Large intestine (tissue), 3 donors: ENCODE measurements at regions not wholly inside any gene's neighbourhood (a gene's known extent, or its start where the extent isn't known, plus 50 kb on each side); places are given as distances from the start of the nearest gene placed in this dataset.
A peak's percentile ranks its signal among the peaks of the same experiment; 100 is the strongest.

Experiments
- DNase-seq, 2 donors: peaks; one replicate each; pipeline versions ENCODE4 v3.0.0 to v3.0.0-alpha.2; 2013
- H3K27ac ChIP-seq: one replicate; pipeline ENCODE4 v1.5.1; 2013; ENCODE audit warnings: low read length
- H3K27me3 ChIP-seq: 2 replicates; pipeline ENCODE4 v1.6.1; 2013; ENCODE audit warnings: low read length; ENCODE audit not compliant: control insufficient read depth, insufficient read depth
- H3K36me3 ChIP-seq: 2 replicates; pipeline ENCODE4 v1.6.1; 2013; ENCODE audit warnings: low read length; ENCODE audit not compliant: control insufficient read depth, insufficient read depth
- H3K4me1 ChIP-seq: one replicate; pipeline ENCODE4 v1.6.1; 2013; ENCODE audit warnings: low read length; ENCODE audit not compliant: control insufficient read depth, insufficient read depth
- H3K4me3 ChIP-seq: one replicate; pipeline ENCODE4 v1.5.1; 2013; ENCODE audit warnings: low read length
- H3K9me3 ChIP-seq: one replicate; pipeline ENCODE4 v1.6.1; 2013; ENCODE audit warnings: mild to moderate bottlenecking, low read depth, low read length, moderate library complexity; ENCODE audit not compliant: control insufficient read depth
- WGBS: methylation state at CpG from one replicate; pipeline ENCODE4 v1.1.5; 2013; ENCODE audit warnings: low lambda C conversion rate; ENCODE audit not compliant: insufficient coverage; 5-methylcytosine and 5-hydroxymethylcytosine counted together

DNA sequence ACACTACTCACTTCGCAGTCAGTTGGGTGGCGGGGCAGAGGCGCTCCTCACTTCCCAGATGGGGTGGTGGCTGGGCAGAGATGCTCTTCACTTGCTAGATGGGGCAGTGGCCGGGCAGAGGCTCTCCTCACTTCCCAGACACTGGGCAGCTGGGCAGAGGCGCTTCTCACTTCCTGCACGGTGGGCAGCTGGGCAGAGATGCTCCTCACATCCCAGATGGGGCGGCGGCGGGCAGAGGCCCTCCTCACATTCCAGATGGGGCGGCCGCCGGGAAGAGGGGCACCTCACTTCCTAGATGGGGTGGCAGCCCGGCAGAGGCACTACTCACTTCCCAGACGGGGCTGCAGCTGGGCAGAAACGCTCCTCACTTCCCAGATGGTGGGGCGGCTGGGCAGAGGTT is 199.8 kb downstream of the RTL9 start:
- Histone ChIP-seq H3K27me3 (no peaks in the 10 kb centered on the region), H3K9me3 (no peaks in the 10 kb centered on the region), H3K4me3 (no peak overlapping the region), H3K36me3 (no peaks in the 10 kb centered on the region), H3K4me1 (no peaks in the 10 kb centered on the region), H3K27ac (no peak overlapping the region)
- no CpG with 5 or more reads among the region's 16 CpGs for WGBS
- DNase-seq, result no peak

- Histone ChIP-seq H3K4me1 (no peaks in the 10 kb centered on the region), H3K27ac (no peak overlapping the region), H3K27me3 (no peaks in the 10 kb centered on the region), H3K36me3 (no peaks in the 10 kb centered on the region), H3K9me3 (no peaks in the 10 kb centered on the region), H3K4me3 (no peak overlapping the region)
- no CpG with 5 or more reads among the region's 2 CpGs for WGBS
- no peak for DNase-seq
Measured at GRCh38 chrX:110561034-110561433, 202.4 kb downstream of the RTL9 start.

- Histone ChIP-seq H3K27me3 (no peaks in the 10 kb centered on the region), H3K9me3 (no peaks in the 10 kb centered on the region), H3K4me1 (no peaks in the 10 kb centered on the region), H3K36me3 (no peaks in the 10 kb centered on the region), H3K4me3 (no peak overlapping the region), H3K27ac (no peak overlapping the region)
- no peak for DNase-seq
Measured at GRCh38 chrX:110563282-110563681, 204.6 kb downstream of the RTL9 start.

DNA sequence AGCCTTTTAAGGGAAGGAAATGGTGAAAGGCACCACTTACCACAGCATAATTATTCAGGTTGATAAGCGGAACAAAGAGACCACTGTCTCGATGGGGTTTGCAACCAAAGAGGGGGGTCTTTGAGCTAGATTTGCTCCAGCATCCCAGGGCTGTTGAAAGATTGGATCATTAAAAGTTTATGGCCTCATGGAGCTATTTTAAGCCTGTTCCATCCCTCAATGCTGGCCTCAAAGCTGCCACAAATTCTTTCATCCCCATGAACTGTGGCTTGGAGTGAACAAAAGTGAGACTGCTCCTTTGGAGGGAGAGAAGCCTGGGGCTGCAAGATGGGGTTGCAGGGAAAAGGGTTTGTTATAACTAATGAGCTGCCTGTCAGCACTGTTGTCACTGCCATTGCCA is 209.8 kb downstream of the RTL9 start:
- H3K36me3 ChIP-seq, result no peaks in the 10 kb centered on the region
- no CpG with 5 or more reads among the region's 2 CpGs for WGBS
- H3K27ac ChIP-seq, result no peak overlapping the region
- no peak overlapping the region for H3K4me3 ChIP-seq
- no peaks in the 10 kb centered on the region for H3K9me3 ChIP-seq
- no peaks in the 10 kb centered on the region for H3K4me1 ChIP-seq
- no peaks in the 10 kb centered on the region for H3K27me3 ChIP-seq
- no peak for DNase-seq

GRCh38 chrX:110569506-110569905 is 210.9 kb downstream of the RTL9 start:
- DNase-seq, result no peak
- no peaks in the 10 kb centered on the region for H3K4me1 ChIP-seq
- H3K27me3 ChIP-seq, result no peaks in the 10 kb centered on the region
- H3K36me3 ChIP-seq, result no peaks in the 10 kb centered on the region
- no peak overlapping the region for H3K4me3 ChIP-seq
- H3K27ac ChIP-seq, result no peak overlapping the region
- H3K9me3 ChIP-seq, result no peaks in the 10 kb centered on the region
- no CpG with 5 or more reads among the region's 1 CpG for WGBS

DNA sequence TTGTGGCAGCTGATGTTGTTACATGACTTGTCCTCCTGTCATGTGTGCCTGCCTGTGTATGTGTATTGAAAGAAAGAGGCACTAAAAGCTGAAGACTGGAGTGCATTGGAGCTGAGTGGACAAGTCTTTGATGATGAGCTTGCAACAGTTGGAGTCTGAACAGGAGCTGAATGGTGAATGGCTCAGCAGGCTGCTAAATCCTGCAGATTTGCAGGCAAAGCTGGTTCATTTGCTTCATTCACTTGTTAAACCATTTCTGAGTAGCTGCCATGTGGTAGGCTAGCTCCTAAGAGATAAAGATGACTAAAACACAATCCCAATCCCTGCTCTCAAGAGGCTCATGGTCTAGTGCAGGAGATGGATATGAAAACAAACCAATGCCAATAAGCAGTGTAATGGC is 217.3 kb downstream of the CHRDL1 start:
- no peaks in the 10 kb centered on the region for H3K36me3 ChIP-seq
- H3K27me3 ChIP-seq, result no peaks in the 10 kb centered on the region

DNA sequence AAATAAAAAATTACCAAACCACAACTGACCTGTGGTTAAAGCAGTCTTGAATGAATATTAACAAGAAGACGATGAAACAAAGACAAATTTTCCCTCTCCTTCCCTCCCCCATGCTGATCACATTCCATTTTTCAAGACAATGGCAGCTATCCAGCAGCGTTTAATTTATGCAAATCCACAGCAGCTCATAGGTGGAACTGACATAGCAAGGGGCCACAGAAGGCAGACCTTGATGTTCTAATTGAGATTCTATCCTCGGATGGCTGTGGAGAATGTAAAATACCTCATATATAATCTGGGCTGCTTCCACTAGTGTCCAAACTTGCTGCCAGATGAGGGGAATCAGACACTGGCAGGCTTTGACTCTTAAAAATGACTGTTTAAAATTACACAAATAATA is 211.5 kb downstream of the CHRDL1 start:
- no peak overlapping the region for H3K4me3 ChIP-seq
- no peaks in the 10 kb centered on the region for H3K36me3 ChIP-seq
- no peaks in the 10 kb centered on the region for H3K9me3 ChIP-seq
- no CpG with 5 or more reads among the region's 3 CpGs for WGBS
- DNase-seq, result no peak
- no peaks in the 10 kb centered on the region for H3K27me3 ChIP-seq
- H3K4me1 ChIP-seq, result peaks cover 7% of the 10 kb centered on the region
- H3K27ac ChIP-seq, result no peak overlapping the region

More for the DNA sequence above, 217.3 kb downstream of the CHRDL1 start:
- no peaks in the 10 kb centered on the region for H3K9me3 ChIP-seq
- peaks cover 4% of the 10 kb centered on the region for H3K4me1 ChIP-seq
- no peak for DNase-seq
- H3K4me3 ChIP-seq, result no peak overlapping the region
- H3K27ac ChIP-seq, result no peak overlapping the region

DNA sequence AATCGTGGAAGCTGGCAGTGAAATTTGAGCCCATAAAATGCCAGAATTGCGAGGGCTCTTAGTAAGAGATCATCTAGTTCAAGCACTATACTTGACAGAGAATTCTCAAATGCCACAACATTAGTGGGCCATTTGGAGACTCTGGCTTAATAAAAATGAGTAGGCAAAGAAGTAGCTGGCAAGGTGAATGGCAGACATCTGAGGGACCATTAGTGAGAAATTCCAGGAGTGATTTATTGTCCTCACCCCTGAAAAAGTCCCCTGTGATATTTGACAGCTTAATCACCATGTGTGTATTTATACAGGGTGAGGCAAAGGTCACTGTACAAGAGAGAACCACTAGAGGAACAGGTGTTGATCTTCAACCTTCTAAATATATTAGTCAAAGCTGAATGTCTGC is 207.5 kb downstream of the CHRDL1 start:
- peak in 1 of 2 donors; percentile 38 for DNase-seq
- peaks cover 10% of the 10 kb centered on the region for H3K4me1 ChIP-seq
- no peak overlapping the region for H3K4me3 ChIP-seq
- no peaks in the 10 kb centered on the region for H3K9me3 ChIP-seq
- H3K36me3 ChIP-seq, result no peaks in the 10 kb centered on the region
- H3K27ac ChIP-seq, result no peak overlapping the region
- no peaks in the 10 kb centered on the region for H3K27me3 ChIP-seq
- WGBS, result no CpG with 5 or more reads among the region's 2 CpGs

DNA sequence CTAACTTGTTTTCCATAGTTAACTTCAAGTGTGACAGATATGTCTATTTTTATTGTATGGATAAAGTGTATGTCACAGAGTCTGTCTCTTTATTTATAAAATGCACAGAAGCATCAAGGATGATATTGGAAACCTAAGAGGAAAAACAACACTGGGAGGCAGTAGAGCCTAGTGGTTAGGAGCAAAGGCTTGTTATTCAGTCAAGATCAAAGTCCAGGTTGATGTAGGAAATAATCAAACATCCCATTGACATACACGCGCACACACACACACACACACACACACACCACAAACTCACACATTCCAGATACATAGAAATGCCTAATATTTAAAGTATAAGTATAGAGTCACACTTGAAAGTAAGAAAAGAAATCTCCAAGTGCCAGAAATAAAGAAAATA is 206.8 kb downstream of the CHRDL1 start:
- no peak overlapping the region for H3K27ac ChIP-seq
- DNase-seq, result peak in 1 of 2 donors; percentile 46
- peaks cover 10% of the 10 kb centered on the region for H3K4me1 ChIP-seq
- no peaks in the 10 kb centered on the region for H3K27me3 ChIP-seq
- no peaks in the 10 kb centered on the region for H3K9me3 ChIP-seq
- no peak overlapping the region for H3K4me3 ChIP-seq
- H3K36me3 ChIP-seq, result no peaks in the 10 kb centered on the region
- no CpG with 5 or more reads among the region's 2 CpGs for WGBS

DNA sequence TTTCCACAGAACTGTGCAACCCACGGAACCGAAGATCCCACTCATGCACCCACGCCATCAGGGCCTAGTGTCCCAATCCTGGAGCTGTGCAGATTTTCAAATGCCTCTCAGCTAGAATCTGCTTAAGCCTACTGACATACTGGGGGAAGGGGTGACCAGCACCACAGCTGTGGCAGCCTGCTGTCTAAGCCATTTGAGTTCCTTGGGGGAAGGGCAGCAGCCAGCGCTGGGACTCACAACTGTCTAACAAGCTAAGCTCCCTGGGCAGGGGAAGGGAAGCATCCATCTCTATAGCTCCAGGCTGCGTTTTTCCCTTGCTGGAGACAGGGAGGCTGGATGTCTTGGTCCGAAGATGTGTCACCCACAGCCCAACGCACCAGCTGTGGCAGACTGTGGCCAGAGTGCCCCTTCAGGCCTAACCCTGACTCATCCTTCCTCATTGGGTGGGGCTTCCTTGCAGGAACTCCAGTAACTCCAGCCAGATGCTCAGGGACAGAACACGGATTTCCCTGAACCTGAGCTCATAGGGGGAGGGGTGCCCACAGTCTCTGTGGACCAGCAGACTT is 194.8 kb downstream of the CHRDL1 start:
- H3K27ac ChIP-seq, result no peak overlapping the region
- no CpG with 5 or more reads among the region's 8 CpGs for WGBS
- no peaks in the 10 kb centered on the region for H3K27me3 ChIP-seq
- no peaks in the 10 kb centered on the region for H3K36me3 ChIP-seq
- DNase-seq, result no peak
- no peak overlapping the region for H3K4me3 ChIP-seq
- H3K9me3 ChIP-seq, result no peaks in the 10 kb centered on the region
- no peaks in the 10 kb centered on the region for H3K4me1 ChIP-seq

DNA sequence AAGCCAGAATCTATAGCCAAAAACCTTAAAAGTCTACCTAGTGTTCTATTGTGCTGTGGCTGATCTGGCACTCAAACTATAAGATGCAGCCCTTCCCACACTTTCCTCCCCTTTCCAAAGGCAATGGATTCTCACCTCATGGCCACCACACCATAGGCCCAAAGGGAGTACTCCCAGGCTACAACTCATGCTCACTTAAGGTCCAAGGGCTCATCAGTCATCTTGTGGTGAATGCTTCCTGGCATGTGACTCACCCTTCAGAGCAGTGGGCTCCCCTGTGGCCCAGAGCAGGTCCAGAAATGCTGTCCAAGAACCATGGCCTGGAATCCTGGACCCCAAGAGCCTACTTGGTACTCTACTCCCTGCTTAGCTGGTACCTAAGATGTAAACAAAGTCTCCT is 181.0 kb downstream of the CHRDL1 start:
- Histone ChIP-seq H3K27me3 (no peaks in the 10 kb centered on the region), H3K36me3 (no peaks in the 10 kb centered on the region), H3K9me3 (no peaks in the 10 kb centered on the region), H3K27ac (no peak overlapping the region), H3K4me3 (no peak overlapping the region), H3K4me1 (no peaks in the 10 kb centered on the region)
- no peak for DNase-seq
